MM.1S (cell line): ENCODE measurements at regions not wholly inside any gene's neighbourhood (a gene's known extent, or its start where the extent isn't known, plus 50 kb on each side); places are given as distances from the start of the nearest gene placed in this dataset.

Experiments used
- DNase-seq: peaks from one replicate; pipeline ENCODE4 v3.0.0-alpha.2; 2015
- H2AFZ ChIP-seq: fragments of 300-600 bp; sonication (generic); 2 replicates; pipeline ENCODE4 v1.6.0; 2016; ENCODE audit warnings: antibody characterized with exemption, low read length
- H3F3A ChIP-seq: fragments of 300-600 bp; sonication (generic); 2 replicates; pipeline ENCODE4 v1.6.1; 2016; ENCODE audit warnings: mild to moderate bottlenecking, antibody characterized with exemption, low read length, moderate library complexity, mixed read lengths; ENCODE audit not compliant: insufficient read depth
- H3K27ac ChIP-seq: fragments of 300-600 bp; sonication (generic); 2 replicates; pipeline ENCODE4 v1.5.1; 2016; ENCODE audit warnings: mild to moderate bottlenecking, low read length
- H3K27me3 ChIP-seq: fragments of 300-600 bp; sonication (generic); replicated peaks from 2 replicates; pipeline ENCODE4 v1.6.0; 2016; ENCODE audit warnings: low read length; ENCODE audit not compliant: insufficient read depth
- H3K36me3 ChIP-seq: fragments of 300-600 bp; sonication (generic); replicated peaks from 2 replicates; pipeline ENCODE4 v1.6.1; 2016; ENCODE audit warnings: mild to moderate bottlenecking, low read length, mixed read lengths; ENCODE audit not compliant: insufficient read depth
- H3K4me1 ChIP-seq: fragments of 300-600 bp; sonication (generic); 2 replicates; pipeline ENCODE4 v1.6.1; 2016; ENCODE audit warnings: low read length, mixed read lengths
- H3K4me2 ChIP-seq: fragments of 300-600 bp; sonication (generic); 2 replicates; pipeline ENCODE4 v1.6.0; 2016; ENCODE audit warnings: low read depth, low read length
- H3K4me3 ChIP-seq: fragments of 300-600 bp; sonication (generic); 2 replicates; pipeline ENCODE4 v1.5.1; 2016; ENCODE audit warnings: low read length, mixed read lengths
- H3K79me2 ChIP-seq: fragments of 300-600 bp; sonication (generic); 2 replicates; pipeline ENCODE4 v1.6.1; 2016; ENCODE audit warnings: mixed run types, low read length, mixed read lengths
- H3K9ac ChIP-seq: fragments of 300-600 bp; sonication (generic); 2 replicates; pipeline ENCODE4 v1.6.1; 2016; ENCODE audit warnings: low read length, mixed read lengths
- H3K9me2 ChIP-seq: fragments of 300-600 bp; sonication (generic); replicated peaks from 2 replicates; pipeline ENCODE4 v1.6.1; 2016; ENCODE audit warnings: mild to moderate bottlenecking, low read length, mixed read lengths; ENCODE audit not compliant: insufficient read depth
- H3K9me3 ChIP-seq: fragments of 300-600 bp; sonication (generic); replicated peaks from 2 replicates; pipeline ENCODE4 v1.6.1; 2016; ENCODE audit warnings: mild to moderate bottlenecking, low read length, mixed read lengths; ENCODE audit not compliant: insufficient read depth
- H4K20me1 ChIP-seq: fragments of 300-600 bp; sonication (generic); 2 replicates; pipeline ENCODE4 v1.6.1; 2016; ENCODE audit warnings: mild to moderate bottlenecking, low read length, moderate library complexity, mixed read lengths; ENCODE audit not compliant: insufficient read depth
- EZH2 ChIP-seq: fragments of 300-600 bp; sonication (generic); optimal IDR thresholded peaks from 2 replicates; pipeline ENCODE3; 2017; ENCODE audit warnings: low read depth, mild to moderate bottlenecking, antibody characterized with exemption, low read length, mixed read lengths
- EZH2phosphoT487 ChIP-seq: fragments of 300-600 bp; sonication (generic); IDR thresholded peaks from 2 replicates; pipeline ENCODE4 v1.6.1; 2018; ENCODE audit warnings: antibody characterized with exemption, low read length
- TF ChIP-seq, protein P1 (sequence below): fragments of 300-600 bp; sonication (generic); IDR thresholded peaks from 2 replicates; pipeline ENCODE4 v1.5.1; 2016; ENCODE audit warnings: antibody characterized with exemption, low read length, mixed read lengths

DNA sequence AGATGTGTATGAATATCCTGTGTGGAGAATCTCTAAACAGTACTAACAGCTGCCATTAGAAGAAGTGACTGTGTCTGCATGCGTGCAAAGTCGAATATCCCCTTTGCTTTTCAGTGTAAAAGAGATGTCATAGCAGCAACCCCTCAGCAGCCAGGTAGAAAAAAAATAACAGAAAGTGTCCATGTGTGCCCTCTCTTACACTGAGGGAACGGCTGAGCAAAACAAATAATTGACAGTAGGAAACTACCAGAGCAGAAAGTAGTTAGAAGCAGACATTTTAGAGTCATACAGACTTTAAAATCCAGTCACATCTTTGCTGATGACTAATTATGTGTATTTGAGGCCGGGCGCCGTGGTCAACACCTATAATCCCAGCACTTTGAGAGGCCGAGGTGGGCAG, 370.8 kb downstream of the GPM6A start:
- Histone ChIP-seq H3K27me3 (no peaks in the 10 kb centered on the region), H2AFZ (no peak overlapping the region), H4K20me1 (no peaks in the 10 kb centered on the region), H3K27ac (no peak overlapping the region), H3K9ac (no peak overlapping the region), H3K9me3 (no peaks in the 10 kb centered on the region), H3F3A (no peaks in the 10 kb centered on the region), H3K9me2 (no peaks in the 10 kb centered on the region), H3K4me3 (no peak overlapping the region), H3K79me2 (no peaks in the 10 kb centered on the region), H3K4me2 (no peak overlapping the region), H3K4me1 (no peaks in the 10 kb centered on the region), H3K36me3 (no peaks in the 10 kb centered on the region)
- TF ChIP-seq, protein P1, sequence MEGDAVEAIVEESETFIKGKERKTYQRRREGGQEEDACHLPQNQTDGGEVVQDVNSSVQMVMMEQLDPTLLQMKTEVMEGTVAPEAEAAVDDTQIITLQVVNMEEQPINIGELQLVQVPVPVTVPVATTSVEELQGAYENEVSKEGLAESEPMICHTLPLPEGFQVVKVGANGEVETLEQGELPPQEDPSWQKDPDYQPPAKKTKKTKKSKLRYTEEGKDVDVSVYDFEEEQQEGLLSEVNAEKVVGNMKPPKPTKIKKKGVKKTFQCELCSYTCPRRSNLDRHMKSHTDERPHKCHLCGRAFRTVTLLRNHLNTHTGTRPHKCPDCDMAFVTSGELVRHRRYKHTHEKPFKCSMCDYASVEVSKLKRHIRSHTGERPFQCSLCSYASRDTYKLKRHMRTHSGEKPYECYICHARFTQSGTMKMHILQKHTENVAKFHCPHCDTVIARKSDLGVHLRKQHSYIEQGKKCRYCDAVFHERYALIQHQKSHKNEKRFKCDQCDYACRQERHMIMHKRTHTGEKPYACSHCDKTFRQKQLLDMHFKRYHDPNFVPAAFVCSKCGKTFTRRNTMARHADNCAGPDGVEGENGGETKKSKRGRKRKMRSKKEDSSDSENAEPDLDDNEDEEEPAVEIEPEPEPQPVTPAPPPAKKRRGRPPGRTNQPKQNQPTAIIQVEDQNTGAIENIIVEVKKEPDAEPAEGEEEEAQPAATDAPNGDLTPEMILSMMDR = no peak
- TF ChIP-seq EZH2phosphoT487 = no peak
- no peak for TF ChIP-seq EZH2
- DNase-seq = no peak

DNA sequence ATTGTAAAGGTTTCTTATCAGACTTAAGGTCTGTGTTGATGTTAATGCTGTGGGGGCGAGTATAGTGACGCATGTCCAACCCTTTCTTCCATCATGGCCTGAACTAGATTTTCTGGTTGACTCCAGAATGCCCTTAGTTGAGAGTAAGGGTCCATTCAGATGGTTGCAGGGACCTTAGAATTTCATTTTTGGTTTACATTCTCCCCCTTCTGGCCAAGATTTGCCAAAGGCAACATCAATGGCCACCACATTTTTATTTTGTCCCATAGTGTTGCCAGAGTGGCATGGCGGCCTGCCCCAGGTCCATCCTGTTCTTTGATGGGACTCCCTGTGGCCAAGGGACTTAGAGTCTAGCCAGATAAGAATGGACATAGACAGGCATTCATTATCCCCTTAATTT, 368.5 kb downstream of the GPM6A start:
- Histone ChIP-seq H4K20me1 (no peaks in the 10 kb centered on the region), H2AFZ (no peak overlapping the region), H3K9ac (no peak overlapping the region), H3K4me1 (no peaks in the 10 kb centered on the region), H3K9me2 (no peaks in the 10 kb centered on the region), H3K9me3 (no peaks in the 10 kb centered on the region), H3K27ac (no peak overlapping the region), H3K4me2 (no peak overlapping the region), H3K27me3 (no peaks in the 10 kb centered on the region), H3K4me3 (no peak overlapping the region), H3K79me2 (no peaks in the 10 kb centered on the region), H3F3A (no peaks in the 10 kb centered on the region), H3K36me3 (no peaks in the 10 kb centered on the region)
- DNase-seq = no peak
- TF ChIP-seq, protein P1 = no peak
- TF ChIP-seq EZH2phosphoT487 = no peak
- no peak for TF ChIP-seq EZH2

DNA sequence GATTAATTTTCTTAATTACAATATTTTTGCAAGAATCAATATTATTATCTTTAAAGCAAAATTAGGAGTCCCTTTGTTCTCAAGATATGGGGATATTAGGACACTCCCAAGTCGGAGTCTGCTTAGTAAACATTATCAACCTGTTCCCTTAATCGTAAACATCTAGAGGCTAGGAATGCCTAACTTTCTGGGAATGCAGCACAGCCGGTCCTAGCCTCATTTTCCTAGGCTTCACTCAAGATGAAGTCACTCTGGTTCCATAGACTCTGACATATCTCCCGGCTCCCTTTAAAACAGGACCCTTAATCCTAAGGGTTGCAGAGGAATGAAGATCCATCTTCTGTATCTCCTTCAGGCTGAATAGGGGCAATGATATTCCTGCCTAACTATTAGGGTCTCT, 367.6 kb downstream of the GPM6A start:
- DNase-seq = no peak
- no peaks in the 10 kb centered on the region for H3K36me3 ChIP-seq
- H3K4me3 ChIP-seq = no peak overlapping the region
- no peaks in the 10 kb centered on the region for H3K79me2 ChIP-seq
- H3F3A ChIP-seq = no peaks in the 10 kb centered on the region
- H2AFZ ChIP-seq = no peak overlapping the region
- no peaks in the 10 kb centered on the region for H3K9me3 ChIP-seq
- no peak overlapping the region for H3K4me2 ChIP-seq
- no peak for TF ChIP-seq EZH2
- no peak for TF ChIP-seq EZH2phosphoT487
- TF ChIP-seq, protein P1 = no peak
- no peaks in the 10 kb centered on the region for H3K4me1 ChIP-seq
- no peak overlapping the region for H3K9ac ChIP-seq
- no peaks in the 10 kb centered on the region for H3K9me2 ChIP-seq
- H3K27me3 ChIP-seq = no peaks in the 10 kb centered on the region
- H3K27ac ChIP-seq = no peak overlapping the region
- no peaks in the 10 kb centered on the region for H4K20me1 ChIP-seq

DNA sequence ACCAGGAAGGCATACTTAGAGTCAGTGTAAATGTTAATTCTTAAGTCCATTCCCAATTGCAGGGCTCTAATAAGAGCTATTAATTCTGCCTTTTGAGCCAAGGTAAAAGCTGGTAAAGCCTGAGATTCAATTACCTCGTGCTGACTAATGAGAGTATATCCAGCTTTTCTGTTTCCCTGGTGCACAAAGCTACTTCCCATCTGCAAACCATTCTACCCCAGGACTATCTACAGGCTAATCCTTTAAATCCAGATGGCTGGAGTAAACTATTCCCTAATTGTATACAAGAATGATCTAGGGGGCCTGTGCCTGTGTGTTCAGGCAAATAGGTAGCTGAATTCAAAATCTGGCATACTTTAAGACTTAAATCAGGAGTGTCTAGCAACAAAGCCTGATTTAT, 365.0 kb downstream of the GPM6A start:
- Histone ChIP-seq H3K4me2 (no peak overlapping the region), H3F3A (no peaks in the 10 kb centered on the region), H3K27ac (no peak overlapping the region), H3K9me3 (no peaks in the 10 kb centered on the region), H3K36me3 (no peaks in the 10 kb centered on the region), H3K9ac (no peak overlapping the region), H3K27me3 (no peaks in the 10 kb centered on the region), H4K20me1 (no peaks in the 10 kb centered on the region), H3K4me3 (no peak overlapping the region), H2AFZ (no peak overlapping the region), H3K9me2 (no peaks in the 10 kb centered on the region), H3K4me1 (no peaks in the 10 kb centered on the region), H3K79me2 (no peaks in the 10 kb centered on the region)
- no peak for DNase-seq
- TF ChIP-seq EZH2phosphoT487 (no peak), EZH2 (no peak)
- TF ChIP-seq, protein P1 = no peak
